ENCODE measurements at regions not wholly inside any gene's neighbourhood (a gene's known extent, or its start where the extent isn't known, plus 50 kb on each side); places are given as distances from the start of the nearest gene placed in this dataset.

GRCh38 chr20:3296261-3297078 is 57.5 kb upstream of the SLC4A11 start:
- H3K27ac Mint-ChIP-seq, result no peak overlapping the region
- no peaks in the 10 kb centered on the region for H3K27me3 Mint-ChIP-seq
- no peaks in the 10 kb centered on the region for H3K9me3 Mint-ChIP-seq
- no peak for DNase-seq
- no peak overlapping the region for H3K4me3 Mint-ChIP-seq
- H3K36me3 Mint-ChIP-seq, result no peaks in the 10 kb centered on the region
- CTCF ChIA-PET, result no interaction called here
- H3K4me1 Mint-ChIP-seq, result no peaks in the 10 kb centered on the region

All from activated naive CD4-positive, alpha-beta T cell treated with anti-CD3 and anti-CD28 coated beads, Interleukin-2, amount 10 ng/mL, durations not matched to agents 7 days and 5 days (primary cell).